H9 (cell line): ENCODE measurements at regions not wholly inside any gene's neighbourhood (a gene's known extent, or its start where the extent isn't known, plus 50 kb on each side); places are given as distances from the start of the nearest gene placed in this dataset.

Experiments
- DNase-seq: peaks from one replicate; pipeline ENCODE4 v3.0.0-alpha.2; 2017
- H2AFZ ChIP-seq: one replicate; pipeline ENCODE4 v1.6.1; 2013; ENCODE audit warnings: mild to moderate bottlenecking, low read length, control low read depth, moderate library complexity
- H2AK5ac ChIP-seq: 2 replicates; pipeline ENCODE4 v1.6.1; 2013; ENCODE audit warnings: low read length, control low read depth, mixed read lengths; ENCODE audit not compliant: insufficient read length
- H2BK120ac ChIP-seq: one replicate; pipeline ENCODE4 v1.6.1; 2013; ENCODE audit warnings: low read depth, mild to moderate bottlenecking, low read length, control low read depth, inconsistent platforms; ENCODE audit not compliant: poor library complexity, severe bottlenecking
- H2BK12ac ChIP-seq: 2 replicates; pipeline ENCODE4 v1.6.1; 2013; ENCODE audit warnings: low read length, control low read depth, mixed read lengths, low read depth; ENCODE audit not compliant: insufficient read length
- H2BK15ac ChIP-seq: 2 replicates; pipeline ENCODE4 v1.6.1; 2013; ENCODE audit warnings: low read depth, low read length, control low read depth
- H2BK20ac ChIP-seq: one replicate; pipeline ENCODE4 v1.6.1; 2013; ENCODE audit warnings: low read depth, mild to moderate bottlenecking, low read length, control low read depth, inconsistent platforms; ENCODE audit not compliant: poor library complexity, severe bottlenecking
- H2BK5ac ChIP-seq: 2 replicates; pipeline ENCODE4 v1.6.1; 2013; ENCODE audit warnings: low read length, control low read depth, mixed read lengths; ENCODE audit not compliant: insufficient read length
- H3K14ac ChIP-seq: 2 replicates; pipeline ENCODE4 v1.6.1; 2013; ENCODE audit warnings: low read length, control low read depth; ENCODE audit not compliant: insufficient read depth
- H3K18ac ChIP-seq: 2 replicates; pipeline ENCODE4 v1.6.1; 2013; ENCODE audit warnings: low read depth, mild to moderate bottlenecking, mixed read lengths, low read length, control low read depth; ENCODE audit not compliant: insufficient read length
- H3K23ac ChIP-seq: 2 replicates; pipeline ENCODE4 v1.6.1; 2013; ENCODE audit warnings: low read length, control low read depth, mixed read lengths, low read depth; ENCODE audit not compliant: insufficient read length
- H3K23me2 ChIP-seq: 2 replicates; pipeline ENCODE4 v1.6.1; 2013; ENCODE audit warnings: low read depth, mild to moderate bottlenecking, mixed read lengths, low read length, control low read depth; ENCODE audit not compliant: insufficient read length, poor library complexity, severe bottlenecking
- H3K27ac ChIP-seq: 2 replicates; pipeline ENCODE4 v1.5.1; 2013; ENCODE audit warnings: low read length, control low read depth, mixed read lengths, low read depth; ENCODE audit not compliant: insufficient read length
- H3K27me3 ChIP-seq: 2 replicates; pipeline ENCODE4 v1.6.1; 2013; ENCODE audit warnings: low read length, control low read depth, inconsistent platforms; ENCODE audit not compliant: insufficient read depth
- H3K4ac ChIP-seq: 2 replicates; pipeline ENCODE4 v1.6.1; 2013; ENCODE audit warnings: low read depth, mild to moderate bottlenecking, control low read depth, inconsistent platforms, low read length, moderate library complexity
- H3K4me1 ChIP-seq: 2 replicates; pipeline ENCODE4 v1.6.1; 2013; ENCODE audit warnings: low read length, control low read depth, inconsistent platforms; ENCODE audit not compliant: insufficient read depth
- H3K4me2 ChIP-seq: 2 replicates; pipeline ENCODE4 v1.6.1; 2013; ENCODE audit warnings: low read length, control low read depth, mixed read lengths; ENCODE audit not compliant: insufficient read length, insufficient read depth
- H3K56ac ChIP-seq: 2 replicates; pipeline ENCODE4 v1.6.1; 2013; ENCODE audit warnings: low read depth, mild to moderate bottlenecking, mixed read lengths, low read length, control low read depth; ENCODE audit not compliant: insufficient read length
- H3K79me1 ChIP-seq: 2 replicates; pipeline ENCODE4 v1.6.1; 2013; ENCODE audit warnings: low read depth, mild to moderate bottlenecking, moderate library complexity, low read length, control low read depth, inconsistent platforms; ENCODE audit not compliant: insufficient read depth, poor library complexity, severe bottlenecking
- H3K79me2 ChIP-seq: 2 replicates; pipeline ENCODE4 v1.6.1; 2013; ENCODE audit warnings: low read length, control low read depth, inconsistent platforms; ENCODE audit not compliant: insufficient read depth
- H3K9ac ChIP-seq: 2 replicates; pipeline ENCODE4 v1.6.1; 2013; ENCODE audit warnings: low read length, control low read depth, mixed read lengths; ENCODE audit not compliant: insufficient read length; ENCODE audit errors: extremely low read depth
- H3K9me3 ChIP-seq: one replicate; pipeline ENCODE4 v1.6.1; 2013; ENCODE audit warnings: low read depth, low read length, inconsistent platforms; ENCODE audit not compliant: control insufficient read depth
- H3T11ph ChIP-seq: one replicate; pipeline ENCODE4 v1.6.1; 2013; ENCODE audit warnings: mild to moderate bottlenecking, low read length, control low read depth, inconsistent platforms
- H4K20me1 ChIP-seq: one replicate; pipeline ENCODE4 v1.6.1; 2013; ENCODE audit not compliant: control insufficient read depth, insufficient read length, insufficient read depth
- H4K5ac ChIP-seq: 2 replicates; pipeline ENCODE4 v1.6.1; 2013; ENCODE audit warnings: low read depth, mild to moderate bottlenecking, mixed read lengths, low read length, control low read depth; ENCODE audit not compliant: insufficient read length
- H4K8ac ChIP-seq: replicated peaks from 2 replicates; pipeline ENCODE4 v1.6.1; 2013; ENCODE audit warnings: low read length, control low read depth, mixed read lengths, low read depth; ENCODE audit not compliant: insufficient read length
- H4K91ac ChIP-seq: 2 replicates; pipeline ENCODE4 v1.6.1; 2013; ENCODE audit warnings: low read depth, mild to moderate bottlenecking, moderate library complexity, mixed read lengths, low read length, control low read depth; ENCODE audit not compliant: insufficient read length
- H3K27ac Mint-ChIP-seq, 3 experiments: 2 replicates in 2 of 3; 3 replicates in 1 of 3; pipeline ENCODE4 v1.8.0; 2020 to 2021; ENCODE audit warnings: mixed read lengths in 3 of 3, mild to moderate bottlenecking in 1 of 3, moderate library complexity in 1 of 3
- H3K27me3 Mint-ChIP-seq: 2 replicates; pipeline ENCODE4 v1.8.0; 2021; ENCODE audit warnings: low read depth, mild to moderate bottlenecking, moderate library complexity, mixed read lengths
- H3K36me3 Mint-ChIP-seq, 3 experiments: 2 replicates in 2 of 3; 3 replicates in 1 of 3; pipeline ENCODE4 v1.8.0; 2020 to 2021; ENCODE audit warnings: low read depth in 3 of 3, mixed read lengths in 3 of 3; ENCODE audit not compliant: insufficient read depth in 1 of 3
- H3K4me1 Mint-ChIP-seq, 2 experiments: 2 replicates each; pipeline ENCODE4 v1.8.0; 2020; ENCODE audit warnings: mixed read lengths in 2 of 2
- H3K4me3 Mint-ChIP-seq, 2 experiments: 2 replicates in 1 of 2; 3 replicates in 1 of 2; pipeline ENCODE4 v1.8.0; 2020 to 2021; ENCODE audit warnings: mild to moderate bottlenecking in 2 of 2, mixed read lengths in 2 of 2, moderate library complexity in 1 of 2
- H3K9me3 Mint-ChIP-seq, 2 experiments: 2 replicates in 1 of 2; 3 replicates in 1 of 2; pipeline ENCODE4 v1.8.0; 2020; ENCODE audit warnings: mild to moderate bottlenecking in 2 of 2, mixed read lengths in 2 of 2, moderate library complexity in 1 of 2
- WGBS: extraction: QIAGEN DNeasy Blood & Tissue Kit; methylation state at CpG from one replicate; pipeline ENCODE4 v1.1.7; 2013; ENCODE audit warnings: missing lambda C conversion rate, low lambda C conversion rate, mixed read lengths; ENCODE audit not compliant: insufficient read length; ENCODE audit errors: extremely low coverage; 5-methylcytosine and 5-hydroxymethylcytosine counted together
- TF ChIP-seq, protein P1 (sequence below): fragments of 200-600 bp; sonication (generic); conservative IDR thresholded peaks from 3 replicates; pipeline ENCODE4 v1.8.0; 2021; ENCODE audit warnings: antibody characterized with exemption, mild to moderate bottlenecking

DNA sequence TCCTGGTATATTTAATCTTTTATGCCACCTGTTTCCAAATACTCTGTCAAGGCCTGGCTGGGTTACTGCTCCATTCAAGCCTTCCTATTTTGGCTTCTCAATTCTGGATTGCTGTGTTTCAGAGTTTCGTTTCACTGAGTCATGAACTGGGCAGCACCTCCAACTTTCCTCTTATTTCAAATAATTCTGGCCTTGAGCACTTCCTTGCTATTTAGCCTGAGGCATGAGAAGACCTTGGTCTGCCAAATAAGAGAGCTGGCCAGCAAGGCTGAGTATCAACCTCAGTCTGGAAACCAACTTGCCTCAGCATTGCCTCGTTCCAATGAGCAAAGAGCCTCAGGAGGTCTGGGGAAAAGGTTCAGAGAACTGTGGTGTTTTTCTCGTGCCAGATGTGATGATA lies 66.6 kb downstream of the TNFAIP3 start:
- H2AFZ ChIP-seq = no peak overlapping the region
- H2AK5ac ChIP-seq = no peak overlapping the region
- H3K4me1 ChIP-seq = no peaks in the 10 kb centered on the region
- DNase-seq = no peak
- H3K9me3 ChIP-seq = no peaks in the 10 kb centered on the region
- H4K91ac ChIP-seq = no peak overlapping the region
- no peaks in the 10 kb centered on the region for H3K79me1 ChIP-seq
- Mint-ChIP-seq H3K9me3 (peaks cover 3 to 18% of the 10 kb centered on the region in 2 experiments; a peak in 4 of 5 replicates), H3K4me1 (no peaks in the 10 kb centered on the region), H3K36me3 (peaks cover 0 to 3% (median 0%) of the 10 kb centered on the region in 3 experiments; a peak in 2 of 7 replicates), H3K27ac (no peak overlapping the region), H3K27me3 (no peaks in the 10 kb centered on the region), H3K4me3 (no peak overlapping the region)
- H4K20me1 ChIP-seq = no peaks in the 10 kb centered on the region
- H3K23ac ChIP-seq = no peak overlapping the region
- H3K9ac ChIP-seq = no peak overlapping the region
- H3K18ac ChIP-seq = no peak overlapping the region
- no peaks in the 10 kb centered on the region for H3K27me3 ChIP-seq
- no peak overlapping the region for H2BK120ac ChIP-seq
- H2BK15ac ChIP-seq = no peak overlapping the region
- no peak overlapping the region for H3K4me2 ChIP-seq
- H3K23me2 ChIP-seq = no peaks in the 10 kb centered on the region
- H3T11ph ChIP-seq = no peak overlapping the region
- H3K27ac ChIP-seq = no peak overlapping the region
- H3K4ac ChIP-seq = no peak overlapping the region
- TF ChIP-seq, protein P1, sequence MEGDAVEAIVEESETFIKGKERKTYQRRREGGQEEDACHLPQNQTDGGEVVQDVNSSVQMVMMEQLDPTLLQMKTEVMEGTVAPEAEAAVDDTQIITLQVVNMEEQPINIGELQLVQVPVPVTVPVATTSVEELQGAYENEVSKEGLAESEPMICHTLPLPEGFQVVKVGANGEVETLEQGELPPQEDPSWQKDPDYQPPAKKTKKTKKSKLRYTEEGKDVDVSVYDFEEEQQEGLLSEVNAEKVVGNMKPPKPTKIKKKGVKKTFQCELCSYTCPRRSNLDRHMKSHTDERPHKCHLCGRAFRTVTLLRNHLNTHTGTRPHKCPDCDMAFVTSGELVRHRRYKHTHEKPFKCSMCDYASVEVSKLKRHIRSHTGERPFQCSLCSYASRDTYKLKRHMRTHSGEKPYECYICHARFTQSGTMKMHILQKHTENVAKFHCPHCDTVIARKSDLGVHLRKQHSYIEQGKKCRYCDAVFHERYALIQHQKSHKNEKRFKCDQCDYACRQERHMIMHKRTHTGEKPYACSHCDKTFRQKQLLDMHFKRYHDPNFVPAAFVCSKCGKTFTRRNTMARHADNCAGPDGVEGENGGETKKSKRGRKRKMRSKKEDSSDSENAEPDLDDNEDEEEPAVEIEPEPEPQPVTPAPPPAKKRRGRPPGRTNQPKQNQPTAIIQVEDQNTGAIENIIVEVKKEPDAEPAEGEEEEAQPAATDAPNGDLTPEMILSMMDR = no peak
- no peak overlapping the region for H4K8ac ChIP-seq
- H3K14ac ChIP-seq = no peak overlapping the region
- no peak overlapping the region for H2BK12ac ChIP-seq
- H4K5ac ChIP-seq = no peak overlapping the region
- no peaks in the 10 kb centered on the region for H3K79me2 ChIP-seq
- H2BK20ac ChIP-seq = no peak overlapping the region
- no peak overlapping the region for H2BK5ac ChIP-seq
- no peak overlapping the region for H3K56ac ChIP-seq
- WGBS = no CpG with 5 or more reads among the region's 3 CpGs
